GM18858 (cell line): ENCODE measurements at regions not wholly inside any gene's neighbourhood (a gene's known extent, or its start where the extent isn't known, plus 50 kb on each side); places are given as distances from the start of the nearest gene placed in this dataset.

ENCODE experiments used
- ATAC-seq: cut with Tn5 transposase; IDR thresholded peaks from one replicate; pipeline ENCODE4 v1.9.1; 2021; ENCODE audit not compliant: unreplicated experiment

DNA sequence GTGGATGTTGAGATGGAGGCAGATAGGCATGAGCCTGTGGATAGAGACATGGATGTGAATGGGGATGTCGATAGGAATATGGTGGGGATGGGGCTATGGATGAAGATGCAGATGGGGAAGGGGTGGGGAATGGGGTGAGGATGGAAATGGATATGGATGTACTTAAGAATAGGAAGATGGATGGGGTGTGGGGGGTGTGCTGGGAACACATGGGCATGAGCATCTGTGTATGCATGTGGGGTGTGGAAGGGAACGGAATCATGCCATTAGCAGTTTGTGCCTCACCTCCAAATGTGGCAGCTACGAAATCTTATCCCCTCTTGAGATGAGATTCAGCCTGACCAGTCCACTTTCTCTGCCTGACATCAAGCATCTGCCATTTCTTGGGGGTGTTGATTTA lies 359.5 kb upstream of the MGMT start:
- no peak for ATAC-seq

DNA sequence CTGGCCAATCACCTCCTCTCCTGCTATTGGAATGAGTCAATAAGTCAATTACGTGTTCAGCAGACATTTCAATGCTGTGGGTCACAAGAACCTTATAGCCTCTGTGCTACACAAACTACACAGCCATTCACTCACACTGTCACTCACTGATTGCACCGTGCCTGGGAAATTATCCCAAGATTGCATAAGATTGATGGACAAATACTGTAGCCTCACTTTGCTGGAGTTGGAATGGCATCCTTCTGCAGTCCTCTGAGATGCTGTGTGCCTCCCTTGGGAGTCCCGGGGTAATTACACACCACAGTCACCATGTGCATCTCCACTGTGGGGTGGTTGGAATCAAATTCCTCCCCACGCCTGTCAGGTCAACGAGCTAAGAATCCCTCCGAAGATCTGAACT lies 358.7 kb upstream of the MGMT start:
- ATAC-seq, result no peak

DNA sequence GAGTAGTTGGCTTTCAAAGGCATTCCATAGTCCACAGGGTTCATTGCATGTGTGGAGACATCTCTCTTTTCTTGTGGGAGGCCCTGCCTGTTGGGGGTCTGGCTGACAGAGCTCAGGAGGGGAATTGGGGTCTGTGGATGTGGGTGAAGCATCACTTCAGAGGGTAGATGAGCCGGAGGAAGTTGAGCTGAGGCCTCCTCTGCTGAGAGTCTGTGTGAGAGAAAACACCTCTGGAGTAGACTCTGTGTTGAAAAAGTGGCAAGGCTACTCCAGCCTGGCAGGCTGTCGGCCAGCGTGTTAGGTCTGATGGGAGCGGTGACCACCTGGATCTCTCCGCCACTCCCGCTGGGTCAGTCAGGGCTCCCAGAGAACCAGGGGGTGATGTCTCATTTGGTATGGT lies 358.0 kb upstream of the MGMT start:
- no peak for ATAC-seq

DNA sequence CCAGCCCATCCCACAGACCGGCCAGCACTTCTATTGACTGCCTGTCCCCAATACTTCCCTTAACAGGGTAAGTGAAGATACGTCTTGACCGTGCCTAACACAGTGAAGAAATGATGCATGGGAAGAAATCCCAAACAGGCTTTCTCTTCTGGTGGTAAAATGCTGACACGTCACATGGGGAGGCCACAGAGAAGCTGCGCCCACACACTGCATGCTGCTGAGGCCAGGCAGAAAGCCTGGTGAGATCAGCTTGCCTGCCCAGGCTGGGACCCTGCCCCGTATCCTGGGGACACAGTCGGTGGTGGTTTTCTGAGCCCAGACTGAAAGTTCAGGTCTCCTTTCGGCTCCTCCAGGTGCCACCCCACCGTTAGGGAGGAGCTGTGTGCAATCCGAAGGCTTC lies 356.3 kb upstream of the MGMT start:
- ATAC-seq, result no peak

DNA sequence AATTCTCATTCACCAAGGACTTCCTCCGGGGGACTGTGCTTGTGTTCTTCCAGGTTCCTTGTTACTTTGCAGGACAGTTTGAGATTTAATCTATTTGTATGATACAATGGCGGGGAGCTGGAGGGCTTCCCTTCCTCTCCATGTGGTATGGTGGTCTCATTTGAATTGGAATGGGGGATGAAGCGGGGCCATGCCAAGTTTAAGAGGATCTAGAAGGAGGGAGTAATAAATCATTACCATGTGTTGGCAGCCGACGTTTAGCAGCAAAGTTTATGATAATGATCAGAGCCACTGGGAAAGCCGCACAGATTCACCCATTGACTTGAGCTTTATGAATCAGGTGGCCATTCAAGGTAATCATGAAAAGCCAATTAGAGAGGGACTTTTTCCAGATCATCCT lies 355.1 kb upstream of the MGMT start:
- no peak for ATAC-seq

DNA sequence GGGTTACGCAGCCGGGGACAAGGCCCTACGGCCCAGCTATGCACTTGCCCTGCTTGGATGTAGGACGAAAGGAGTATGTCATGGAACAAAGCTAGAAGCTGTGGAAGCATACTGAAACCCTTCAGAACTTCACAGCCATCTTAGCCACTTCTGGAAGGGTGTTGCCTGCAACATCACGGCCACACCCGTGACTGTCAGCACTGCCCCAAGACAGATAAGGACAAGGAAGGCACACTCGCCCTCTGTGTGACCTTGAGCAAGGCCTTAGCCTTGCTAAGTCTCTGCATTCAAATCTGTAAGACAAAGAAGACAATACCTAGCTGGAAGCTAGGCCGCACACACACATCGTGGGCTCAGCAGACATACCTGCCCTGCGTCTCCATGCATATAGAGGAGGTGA lies 352.5 kb upstream of the MGMT start:
- no peak for ATAC-seq

DNA sequence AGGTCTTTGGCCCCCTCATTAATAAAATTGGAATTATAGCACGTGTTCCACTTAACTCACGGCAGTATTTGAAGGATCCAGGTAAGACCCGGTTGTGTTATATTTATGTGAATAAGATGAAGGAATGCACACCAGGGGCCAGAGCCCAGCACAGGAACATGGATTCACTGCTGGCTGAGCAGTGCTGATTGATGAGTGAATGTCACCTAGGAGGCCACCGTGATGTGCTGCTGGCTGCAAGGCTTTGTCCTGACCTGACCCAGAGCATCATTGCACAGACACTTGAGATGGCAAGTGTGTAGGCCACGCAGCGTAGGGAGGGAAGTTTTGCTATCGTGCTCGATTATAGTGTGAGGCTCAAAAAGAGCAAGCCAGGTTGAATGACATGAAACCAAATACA lies 350.7 kb upstream of the MGMT start:
- no peak for ATAC-seq

DNA sequence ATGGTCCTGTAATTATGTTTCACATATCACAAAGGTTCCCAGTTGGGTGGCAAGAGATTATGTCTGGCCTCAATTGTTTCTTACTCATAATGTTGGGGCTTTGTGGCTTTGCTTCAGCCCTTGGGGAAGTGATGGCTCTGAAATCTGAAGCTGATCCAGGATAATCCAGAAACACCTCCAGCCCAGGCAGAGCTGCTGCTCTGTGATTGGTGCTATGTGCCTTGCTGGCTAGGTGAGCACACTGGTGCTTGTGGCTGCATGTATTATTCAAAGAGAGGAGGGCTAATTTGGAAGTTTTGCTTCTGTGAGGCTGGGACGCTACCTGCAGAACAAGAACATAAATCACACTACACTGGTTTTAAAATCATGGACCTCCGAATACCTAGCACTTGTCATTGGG lies 346.6 kb upstream of the MGMT start:
- ATAC-seq, result no peak

DNA sequence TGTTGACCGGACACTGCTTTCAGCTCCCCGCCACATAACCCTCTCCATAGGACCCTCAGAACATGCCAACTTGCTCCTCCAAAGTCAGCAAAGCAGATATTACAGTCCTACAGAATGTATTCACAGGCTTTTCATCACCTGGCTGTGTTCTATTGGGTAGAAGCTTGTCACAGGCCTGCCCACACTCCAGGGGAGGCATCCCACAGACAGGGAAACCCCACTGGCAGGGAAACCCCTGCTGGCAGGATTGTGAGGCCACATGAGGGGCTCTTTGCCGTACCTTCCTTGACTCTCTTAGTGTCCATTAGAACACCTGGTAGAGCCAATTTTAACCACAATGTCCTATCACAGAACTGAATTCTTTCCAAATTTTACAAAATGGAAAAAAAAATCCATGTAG lies 344.2 kb upstream of the MGMT start:
- no peak for ATAC-seq

DNA sequence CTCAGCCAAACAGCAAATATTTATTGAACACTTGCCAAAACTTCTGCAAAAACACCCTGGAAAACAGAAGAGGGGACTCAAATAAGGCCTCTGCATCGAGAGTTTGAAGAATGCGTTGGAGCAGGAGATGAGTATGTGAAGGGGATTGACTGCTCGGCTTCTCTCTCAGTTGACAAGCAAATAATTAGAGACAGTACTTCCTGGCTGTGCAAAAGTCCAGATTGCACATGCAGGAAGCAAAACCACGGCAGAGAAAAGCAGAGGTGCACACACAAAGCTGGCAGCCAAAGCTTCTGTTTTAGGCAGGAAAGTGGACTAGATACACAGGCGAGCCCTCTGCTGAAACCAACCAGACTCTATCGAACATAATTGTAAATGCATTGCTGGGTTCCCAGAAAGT lies 343.6 kb upstream of the MGMT start:
- ATAC-seq, result no peak

DNA sequence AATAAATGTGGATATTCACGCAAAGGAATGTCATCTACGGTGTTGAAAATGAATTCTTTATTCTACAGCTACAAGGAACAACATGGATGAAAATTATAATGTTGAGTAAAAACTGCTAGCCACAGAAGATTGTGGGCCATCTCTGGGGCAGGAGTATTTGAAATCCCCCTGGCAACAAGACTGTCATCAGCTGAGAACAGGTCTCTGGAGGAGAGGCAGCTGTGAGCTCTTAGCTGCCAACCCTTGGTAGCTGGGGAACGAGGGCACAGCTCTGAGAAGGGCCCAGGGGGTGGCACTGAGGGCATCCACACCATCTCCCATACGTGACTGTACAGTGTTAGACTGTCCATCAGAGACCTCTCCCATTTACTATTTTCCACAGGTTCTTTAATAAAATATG lies 340.1 kb upstream of the MGMT start:
- no peak for ATAC-seq

DNA sequence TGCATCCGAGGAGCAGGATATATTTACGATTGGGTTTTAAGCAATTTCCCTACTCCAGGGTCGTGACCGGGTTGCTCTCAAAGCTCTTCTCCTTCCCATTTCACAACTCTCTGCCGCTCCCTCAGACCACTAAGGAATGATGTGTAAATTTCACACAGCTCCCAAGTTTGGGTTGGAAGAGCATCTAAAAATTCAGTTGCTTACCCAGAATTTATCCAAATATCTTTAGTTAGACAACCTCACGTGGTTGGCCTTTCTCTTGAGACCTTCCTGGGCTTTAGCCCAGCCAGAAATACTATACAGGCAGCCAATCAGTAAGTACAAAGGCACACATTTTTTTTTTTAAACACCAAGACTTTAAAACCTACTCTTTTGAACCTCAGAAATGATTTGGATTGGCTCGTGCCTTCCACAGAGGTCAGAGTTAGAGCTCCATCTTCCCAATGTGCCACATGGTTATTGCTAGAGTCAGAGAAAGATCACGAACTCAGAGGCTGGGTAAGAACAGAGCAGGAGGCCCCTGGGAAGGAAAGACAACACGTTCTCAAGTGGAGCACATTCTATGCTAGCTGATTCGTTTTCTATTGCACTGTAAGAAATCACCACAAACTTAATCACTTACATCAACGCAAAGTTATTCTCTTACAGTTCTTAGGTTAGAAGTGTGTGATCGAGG lies 335.4 kb upstream of the MGMT start:
- no peak for ATAC-seq

DNA sequence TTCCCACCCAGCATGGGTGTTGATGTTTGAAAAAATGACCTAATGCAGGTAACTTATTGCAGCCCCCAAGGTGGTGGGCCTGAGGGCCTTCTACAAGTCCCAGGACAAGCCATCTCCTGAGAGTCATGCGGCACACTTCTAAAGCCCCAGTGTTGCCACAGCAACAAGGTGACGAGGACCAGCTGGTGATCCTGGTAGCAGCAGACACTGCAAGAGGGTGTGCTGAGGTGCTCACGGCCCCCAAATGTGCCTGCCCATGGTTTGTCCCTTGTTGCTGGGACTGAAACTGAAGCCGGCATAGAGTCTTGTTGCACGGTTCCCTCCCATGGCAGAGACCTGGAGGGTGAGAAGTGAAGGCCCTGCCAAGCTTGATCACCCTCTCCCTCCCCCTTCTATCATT lies 333.2 kb upstream of the MGMT start:
- no peak for ATAC-seq

DNA sequence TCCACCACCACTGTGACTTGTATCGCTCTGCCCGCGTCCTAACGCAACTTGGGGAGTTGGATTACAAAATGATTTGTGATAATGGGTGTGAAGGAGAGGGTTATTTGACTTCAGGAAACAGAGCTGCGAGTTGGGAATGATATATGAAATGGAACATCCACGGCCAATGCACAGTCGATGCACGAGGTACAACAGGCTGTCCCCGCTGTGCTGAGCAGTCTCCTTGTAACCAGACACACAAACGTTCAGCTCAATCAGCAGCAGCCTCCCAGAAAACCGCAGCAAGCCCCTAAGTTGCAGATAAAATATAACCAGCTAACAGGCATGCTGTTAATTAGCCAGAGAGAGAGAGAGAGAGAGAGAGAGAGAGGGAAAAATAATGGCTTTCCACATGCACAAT lies 332.7 kb upstream of the MGMT start:
- ATAC-seq, result no peak

DNA sequence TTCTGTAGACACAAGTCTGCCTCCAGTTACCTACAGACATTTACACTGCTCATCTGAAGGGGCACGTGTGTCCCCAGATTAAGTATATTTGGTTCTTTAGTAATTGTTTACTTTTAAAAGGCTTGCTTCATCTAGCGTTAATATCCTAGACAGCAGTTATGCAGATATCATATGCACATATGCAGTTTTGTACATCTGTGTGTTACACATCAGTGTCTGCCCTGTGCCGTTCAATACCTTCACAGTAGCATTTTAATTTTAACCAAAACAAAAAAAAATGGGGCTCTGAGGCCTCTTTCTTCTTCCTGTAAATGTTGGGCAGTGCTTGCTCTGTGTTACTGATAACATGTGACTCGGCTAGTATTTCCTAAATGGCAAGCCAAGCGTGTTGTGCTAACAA lies 331.4 kb upstream of the MGMT start:
- ATAC-seq, result no peak

DNA sequence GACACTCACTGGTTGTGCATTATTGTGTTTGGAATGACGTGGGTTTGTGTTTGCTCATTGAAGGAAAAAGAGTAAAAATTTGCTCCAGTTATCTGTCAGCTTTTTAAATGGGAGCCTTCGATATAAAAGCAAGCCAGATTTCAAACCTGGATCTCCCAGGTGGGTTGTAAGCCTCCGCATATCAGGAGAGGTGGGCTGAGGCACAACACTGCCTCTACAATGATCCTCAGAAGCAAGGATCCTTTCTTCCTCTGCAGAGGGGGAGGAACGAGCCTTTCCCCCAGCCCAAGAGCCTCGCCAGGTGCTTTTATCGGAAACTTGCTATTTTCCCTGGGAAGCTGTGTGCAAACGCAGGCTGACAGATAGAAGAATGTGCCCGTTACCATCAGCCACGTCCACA lies 331.0 kb upstream of the MGMT start:
- no peak for ATAC-seq

DNA sequence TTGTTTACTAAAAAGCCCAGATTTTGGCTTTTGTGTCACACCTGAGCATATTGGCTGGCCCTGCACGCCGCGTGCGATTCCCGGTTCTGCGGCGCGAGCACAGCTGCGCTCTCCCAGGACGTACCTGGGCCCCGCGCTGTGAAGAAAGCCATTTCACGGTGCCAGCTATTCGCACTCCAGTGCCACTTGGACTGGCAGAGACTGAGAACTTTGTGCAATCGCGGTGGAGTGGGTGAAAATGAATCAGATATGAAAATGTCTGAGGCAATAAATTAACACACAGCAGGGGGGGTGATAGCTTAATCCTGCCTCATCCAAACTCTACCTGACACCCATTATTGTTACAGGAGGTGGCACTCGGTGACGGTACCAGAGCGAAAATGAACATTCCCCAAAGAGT lies 330.1 kb upstream of the MGMT start:
- ATAC-seq, result no peak

DNA sequence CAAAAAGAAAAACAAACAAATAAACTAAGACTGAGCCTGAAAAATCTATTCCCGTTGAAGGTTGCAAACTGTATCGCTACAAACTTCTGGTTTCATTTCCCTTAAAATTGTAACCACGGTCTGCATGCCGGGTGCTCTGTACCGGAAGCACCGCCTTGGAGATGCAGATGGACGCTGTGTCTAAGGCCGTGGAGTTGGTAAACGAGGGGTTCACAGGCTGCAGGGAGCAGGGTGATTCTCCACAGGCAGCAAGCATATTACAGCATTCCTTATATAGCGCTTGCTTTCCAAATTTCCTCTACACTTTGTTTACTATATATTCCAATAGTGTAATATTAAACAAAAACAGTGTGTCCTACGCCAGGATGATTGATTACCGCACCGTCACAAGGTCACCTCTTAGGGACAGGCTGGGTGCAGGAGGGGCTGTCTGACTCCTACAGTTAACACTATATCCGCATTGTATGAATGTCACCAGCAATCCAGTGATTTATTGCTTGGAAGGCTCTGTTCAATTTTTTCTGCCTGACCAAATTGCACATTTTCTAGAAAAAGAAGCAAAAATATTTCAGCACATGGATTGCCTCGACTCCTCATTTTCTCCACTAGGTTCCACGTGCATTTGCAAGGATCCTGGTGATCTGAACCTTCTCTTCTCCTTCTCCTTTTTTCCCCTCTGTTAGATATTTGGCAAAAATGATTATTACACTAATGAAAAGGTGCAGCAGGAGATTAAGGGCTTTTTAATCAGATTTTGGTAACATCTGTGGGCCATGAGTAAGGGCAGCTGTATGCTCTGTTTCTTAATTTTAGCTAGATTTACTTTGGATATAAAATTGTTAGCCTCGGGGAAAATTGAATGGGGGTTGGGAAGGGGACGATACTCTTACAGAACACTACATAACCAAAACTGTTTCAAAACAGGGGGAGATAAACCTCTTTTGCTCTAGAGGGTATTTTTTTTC lies 325.8 kb upstream of the MGMT start:
- no peak for ATAC-seq

DNA sequence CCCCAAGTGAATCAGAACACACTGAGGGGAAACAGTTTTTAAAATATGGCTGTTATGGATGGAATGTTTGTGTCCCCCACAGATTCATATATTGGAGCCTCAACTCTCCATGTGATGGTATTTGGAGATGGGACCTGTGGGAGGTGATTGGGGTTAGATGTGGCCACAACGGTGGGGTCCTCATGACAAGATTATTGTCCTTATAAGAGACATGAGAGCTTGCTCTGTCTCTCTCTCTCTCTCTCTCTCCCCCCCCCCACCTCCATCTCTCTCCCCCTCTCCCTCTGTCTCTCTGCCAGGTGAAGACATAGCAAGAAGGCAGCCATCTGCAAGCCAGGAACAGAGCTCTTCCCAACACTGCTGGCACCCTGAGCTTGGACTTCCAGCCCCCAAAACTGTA lies 315.8 kb upstream of the MGMT start:
- no peak for ATAC-seq

DNA sequence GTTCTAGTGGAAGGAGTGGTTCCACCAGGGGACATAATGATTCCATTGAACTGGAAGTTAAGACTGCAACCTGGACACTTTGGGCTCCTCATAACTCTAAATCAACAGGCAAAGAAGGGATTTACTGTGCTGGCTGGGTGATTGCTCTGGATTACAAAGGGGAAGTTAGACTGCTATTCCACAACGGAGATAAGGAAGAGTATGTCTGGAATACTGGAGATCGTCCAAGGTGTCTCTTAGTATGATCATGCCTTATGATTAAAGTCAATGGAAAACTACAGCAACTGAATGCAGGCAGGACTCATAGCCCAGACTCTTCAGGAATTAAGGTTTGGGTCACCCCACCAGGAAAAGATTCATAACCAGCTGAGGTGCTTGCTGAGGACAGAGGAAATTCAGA lies 310.6 kb upstream of the MGMT start:
- no peak for ATAC-seq

DNA sequence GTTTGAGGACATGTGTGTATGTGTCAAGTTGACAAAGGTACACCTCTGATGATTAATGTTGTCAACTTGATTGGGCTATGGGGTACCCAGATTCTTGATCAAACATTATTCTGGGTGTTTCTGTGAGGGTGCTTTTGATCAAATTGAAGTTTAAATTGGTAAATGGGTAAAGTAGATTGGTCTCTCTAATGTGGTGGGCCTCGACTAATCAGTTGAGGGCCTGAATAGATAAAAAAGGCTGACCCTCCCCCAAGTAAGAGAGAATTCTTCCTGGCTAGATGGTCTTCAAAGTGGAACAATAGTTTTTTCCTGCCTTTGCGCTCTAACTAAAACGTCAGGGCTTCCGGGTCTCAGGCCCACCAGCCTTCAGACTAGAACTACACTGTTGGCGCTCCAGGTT lies 309.9 kb upstream of the MGMT start:
- no peak for ATAC-seq

DNA sequence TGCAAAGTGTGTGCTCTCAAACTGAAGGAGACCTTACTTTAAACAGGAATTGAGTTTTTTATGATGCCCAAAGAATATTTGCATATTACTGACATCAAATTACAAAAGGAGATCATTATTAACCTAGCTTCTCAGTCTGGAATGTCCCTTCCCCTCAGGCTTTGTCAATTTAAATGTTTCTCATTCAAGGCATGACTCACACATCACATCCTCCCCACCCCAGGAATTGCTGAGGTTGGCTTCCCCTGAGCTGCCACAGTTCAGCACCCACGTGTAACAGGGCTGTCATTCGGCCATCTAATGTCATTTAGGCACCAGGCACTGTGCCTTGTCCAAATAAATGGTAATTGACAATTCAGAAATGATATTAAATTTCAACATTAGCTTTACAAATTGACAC lies 305.9 kb upstream of the MGMT start:
- no peak for ATAC-seq

DNA sequence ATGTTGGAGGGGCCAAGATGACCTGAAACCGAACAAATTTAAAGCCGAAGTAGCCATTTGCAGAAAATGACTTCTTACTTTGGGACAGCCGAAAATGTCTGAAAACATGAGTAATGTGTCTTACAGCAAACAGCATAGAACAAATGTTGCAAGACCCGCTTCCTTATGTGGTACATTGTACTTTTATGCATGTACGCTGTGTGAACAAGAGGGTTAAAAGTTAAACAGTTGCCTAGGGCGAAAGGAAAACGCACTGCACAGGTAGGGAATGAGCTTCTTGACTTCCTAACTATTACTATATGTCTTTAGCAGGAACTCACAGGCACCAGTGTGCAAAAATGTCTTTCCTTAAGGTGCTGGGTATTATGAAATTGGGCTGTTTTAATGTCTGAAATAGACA lies 303.5 kb upstream of the MGMT start:
- no peak for ATAC-seq
